ENCODE measurements at regions not wholly inside any gene's neighbourhood (a gene's known extent, or its start where the extent isn't known, plus 50 kb on each side); places are given as distances from the start of the nearest gene placed in this dataset.

GRCh38 chr2:22855081-22855480 lies 529.9 kb upstream of the KLHL29 start:
- no peak for TF ChIP-seq EP300 (IDR thresholded peaks at IDR 0.05)
- TF ChIP-seq POLR2AphosphoS5 (IDR thresholded peaks at IDR 0.05): no peak
- no peak for TF ChIP-seq CTCF (IDR thresholded peaks at IDR 0.05)
- TF ChIP-seq POLR2A (IDR thresholded peaks at IDR 0.05): no peak
- H3K27me3 ChIP-seq: no peaks in the 10 kb centered on the region
- H3K9me3 ChIP-seq: no peaks in the 10 kb centered on the region
- no peak overlapping the region for H3K4me3 ChIP-seq
- H3K36me3 ChIP-seq: no peaks in the 10 kb centered on the region
- no peak overlapping the region for H3K27ac ChIP-seq
- WGBS, 5 donors: 65 to 87% (median 81%) methylated on average over 3 of the region's 3 CpGs
- peak in 1 of 2 donors; percentile 10 for DNase-seq
- intact Hi-C loops (cut with DNase I; ENCODE audit: low total_unique reads): no loop called here
- H3K4me1 ChIP-seq: no peaks in the 10 kb centered on the region

GRCh38 chr2:22855761-22856184 lies 529.2 kb upstream of the KLHL29 start:
- 69 to 77% (median 75%) methylated on average over 9 of the region's 9 CpGs for WGBS, 5 donors
- peaks cover 0 to 6% (median 0%) of the 10 kb centered on the region in 4 donors for H3K9me3 ChIP-seq
- H3K27ac ChIP-seq: no peak overlapping the region
- H3K36me3 ChIP-seq: no peaks in the 10 kb centered on the region
- H3K4me3 ChIP-seq: no peak overlapping the region
- H3K27me3 ChIP-seq: no peaks in the 10 kb centered on the region
- DNase-seq: no peak
- intact Hi-C loops (cut with DNase I; ENCODE audit: low total_unique reads): no loop called here
- H3K4me1 ChIP-seq: no peaks in the 10 kb centered on the region
- TF ChIP-seq POLR2AphosphoS5 (IDR thresholded peaks at IDR 0.05): no peak
- TF ChIP-seq CTCF (IDR thresholded peaks at IDR 0.05): no peak
- TF ChIP-seq EP300 (IDR thresholded peaks at IDR 0.05): no peak
- no peak for TF ChIP-seq POLR2A (IDR thresholded peaks at IDR 0.05)

- H3K9me3 ChIP-seq: no peaks in the 10 kb centered on the region
- no peak for TF ChIP-seq CTCF (IDR thresholded peaks at IDR 0.05)
- TF ChIP-seq POLR2A (IDR thresholded peaks at IDR 0.05): no peak
- no peak for TF ChIP-seq POLR2AphosphoS5 (IDR thresholded peaks at IDR 0.05)
- no peak for TF ChIP-seq EP300 (IDR thresholded peaks at IDR 0.05)
- H3K4me3 ChIP-seq: no peak overlapping the region
- DNase-seq: peak in 1 of 2 donors; percentile 15
- no peaks in the 10 kb centered on the region for H3K27me3 ChIP-seq
- no peaks in the 10 kb centered on the region for H3K4me1 ChIP-seq
- no peak overlapping the region for H3K27ac ChIP-seq
- intact Hi-C loops (cut with DNase I; ENCODE audit: low total_unique reads): no loop called here
- H3K36me3 ChIP-seq: no peaks in the 10 kb centered on the region
- WGBS, 5 donors: 37 to 47% (median 44%) methylated on average over 4 of the region's 4 CpGs
Observed at GRCh38 chr2:22867973-22868372, 517.0 kb upstream of the KLHL29 start.

GRCh38 chr2:22878121-22878520 lies 506.9 kb upstream of the KLHL29 start:
- intact Hi-C loops (cut with DNase I; ENCODE audit: low total_unique reads): no loop called here
- Histone ChIP-seq H3K36me3 (no peaks in the 10 kb centered on the region), H3K27ac (no peak overlapping the region), H3K4me3 (no peak overlapping the region), H3K4me1 (no peaks in the 10 kb centered on the region), H3K9me3 (peaks cover 0 to 12% (median 1%) of the 10 kb centered on the region in 4 donors), H3K27me3 (no peaks in the 10 kb centered on the region)
- WGBS, 5 donors: 77 to 93% (median 82%) methylated on average over 2 of the region's 2 CpGs
- TF ChIP-seq CTCF (IDR thresholded peaks at IDR 0.05) (no peak), POLR2A (IDR thresholded peaks at IDR 0.05) (no peak), EP300 (IDR thresholded peaks at IDR 0.05) (no peak), POLR2AphosphoS5 (IDR thresholded peaks at IDR 0.05) (no peak)
- DNase-seq: no peak
